ENCODE measurements at regions not wholly inside any gene's neighbourhood (a gene's known extent, or its start where the extent isn't known, plus 50 kb on each side); places are given as distances from the start of the nearest gene placed in this dataset.

DNA sequence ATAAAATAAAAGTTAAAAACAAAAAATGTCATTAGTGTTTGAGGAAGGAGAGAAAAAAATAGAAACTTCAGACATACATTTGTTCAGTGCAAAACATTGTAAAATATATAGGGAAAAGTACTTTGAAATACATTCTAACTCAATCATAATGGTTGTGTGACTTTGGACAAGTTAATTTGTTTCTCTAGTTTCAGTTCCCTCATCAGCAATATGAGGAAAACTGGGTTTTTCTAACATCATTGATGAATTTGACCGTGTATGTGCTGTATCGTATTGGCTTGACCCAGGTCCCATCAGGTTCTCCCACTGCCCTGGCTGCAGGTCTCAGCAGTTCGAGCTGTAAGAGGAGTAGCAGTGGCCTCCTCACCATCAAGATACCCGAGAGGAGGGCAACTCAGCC is 173.9 kb upstream of the ATF7IP start (continued):
- TF ChIP-seq NBN (conservative IDR thresholded peaks at IDR 0.05) (no peak), ZNF781 (CRISPR knock-in tag; IDR thresholded peaks at IDR 0.05; ENCODE audit: borderline replicate concordance, not compliant biosample characterization) (no peak)

GRCh38 chr12:14193639-14194038 is 171.8 kb upstream of the ATF7IP start:
- Histone ChIP-seq H3K4me3 (replicated peaks in 1 of 3; ENCODE audit: insufficient read depth in 1 of 3, low read depth in 2 of 3, low read length in 3 of 3) (no peak overlapping the region), H2AFZ (ENCODE audit: low read length) (no peak overlapping the region), H3K79me2 (ENCODE audit: insufficient read depth, low read length) (no peaks in the 10 kb centered on the region), H4K20me1 (ENCODE audit: insufficient read depth, low read length) (no peaks in the 10 kb centered on the region), H3K27me3 (ENCODE audit: control insufficient read depth in 1 of 2, insufficient read depth in 2 of 2, low read length in 2 of 2) (no peaks in the 10 kb centered on the region), H3K36me3 (replicated peaks in 1 of 2; ENCODE audit: control insufficient read depth in 1 of 2, insufficient read depth in 2 of 2, low read length in 2 of 2) (no peaks in the 10 kb centered on the region), H3K9me3 (ENCODE audit: low read length) (no peaks in the 10 kb centered on the region), H3K9ac (ENCODE audit: insufficient read depth, low read depth, low read length) (no peak overlapping the region), H3K4me1 (ENCODE audit: insufficient read depth, low read length) (no peaks in the 10 kb centered on the region), H3K4me2 (ENCODE audit: low read depth, low read length) (no peak overlapping the region), H3K27ac (ENCODE audit: extremely low read length, insufficient read depth, low read length) (no peak overlapping the region)
- intact Hi-C loops (cut with micrococcal nuclease; ENCODE audit: unreplicated experiment) (no loop called here), in situ Hi-C loops (cut with HindIII; ENCODE audit: extremely low pct_ligation_motif_present, low pct_unique_long_range_greater_than_20kb) (no loop called here)
- no TSS peak for BruUV-seq (replicated peaks)
- POLR2A ChIA-PET = no interaction called here
- ATAC-seq (no peak), FAIRE-seq (no peak), DNase-seq (ENCODE audit: low spot score) (no peak)
- CTCF ChIA-PET (ENCODE audit: low intra/inter-chr PET ratio, low total read pairs) = no interaction called here
- 0 out of 2 replicates have a peak, but pooled peaks have one; percentile 15 for TF ChIP-seq LCORL (IDR thresholded peaks at IDR 0.05)
- no peak for TF ChIP-seq LCORL (CRISPR knock-in tag; IDR thresholded peaks at IDR 0.05)
- no peak for TF ChIP-seq HNRNPK (IDR thresholded peaks at IDR 0.05; ENCODE audit: low read depth, low read length, poor library complexity, severe bottlenecking)
- 47% methylated on average over 10 of the region's 10 CpGs for WGBS (ENCODE audit: low lambda C conversion rate)

DNA sequence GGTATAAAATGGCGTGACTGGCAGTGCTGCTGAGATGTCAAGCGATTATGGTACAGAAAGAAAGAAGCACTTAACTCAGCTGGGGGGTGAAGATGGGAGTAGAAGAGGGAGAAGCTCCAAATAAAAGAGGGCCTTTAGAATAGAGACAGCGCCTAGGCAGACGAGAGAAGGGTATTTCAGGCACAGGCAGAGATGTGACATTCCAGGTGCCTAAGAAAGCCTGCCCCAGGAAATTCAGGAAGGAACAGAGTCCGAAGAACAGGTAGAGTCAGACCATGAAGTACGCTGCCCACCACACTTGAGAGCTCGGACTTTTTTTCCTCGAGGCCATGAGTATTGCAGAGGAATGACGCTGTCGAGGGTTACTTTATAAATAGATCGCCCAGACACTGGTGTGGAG is 170.9 kb upstream of the ATF7IP start:
- in situ Hi-C loops (cut with HindIII; ENCODE audit: extremely low pct_ligation_motif_present, low pct_unique_long_range_greater_than_20kb) = no loop called here
- no peak for ATAC-seq
- BruUV-seq (replicated peaks) = no TSS peak
- Histone ChIP-seq H3K27ac (ENCODE audit: extremely low read length, insufficient read depth, low read length) (no peak overlapping the region), H3K27me3 (ENCODE audit: control insufficient read depth in 1 of 2, insufficient read depth in 2 of 2, low read length in 2 of 2) (no peaks in the 10 kb centered on the region), H3K9me3 (ENCODE audit: low read length) (no peaks in the 10 kb centered on the region), H3K9ac (ENCODE audit: insufficient read depth, low read depth, low read length) (no peak overlapping the region), H2AFZ (ENCODE audit: low read length) (no peak overlapping the region), H3K4me3 (replicated peaks in 1 of 3; ENCODE audit: insufficient read depth in 1 of 3, low read depth in 2 of 3, low read length in 3 of 3) (no peak overlapping the region), H4K20me1 (ENCODE audit: insufficient read depth, low read length) (no peaks in the 10 kb centered on the region), H3K36me3 (replicated peaks in 1 of 2; ENCODE audit: control insufficient read depth in 1 of 2, insufficient read depth in 2 of 2, low read length in 2 of 2) (no peaks in the 10 kb centered on the region), H3K4me1 (ENCODE audit: insufficient read depth, low read length) (no peaks in the 10 kb centered on the region), H3K4me2 (ENCODE audit: low read depth, low read length) (no peak overlapping the region), H3K79me2 (ENCODE audit: insufficient read depth, low read length) (no peaks in the 10 kb centered on the region)
- POLR2A ChIA-PET = no interaction called here
- TF ChIP-seq, protein P1, sequence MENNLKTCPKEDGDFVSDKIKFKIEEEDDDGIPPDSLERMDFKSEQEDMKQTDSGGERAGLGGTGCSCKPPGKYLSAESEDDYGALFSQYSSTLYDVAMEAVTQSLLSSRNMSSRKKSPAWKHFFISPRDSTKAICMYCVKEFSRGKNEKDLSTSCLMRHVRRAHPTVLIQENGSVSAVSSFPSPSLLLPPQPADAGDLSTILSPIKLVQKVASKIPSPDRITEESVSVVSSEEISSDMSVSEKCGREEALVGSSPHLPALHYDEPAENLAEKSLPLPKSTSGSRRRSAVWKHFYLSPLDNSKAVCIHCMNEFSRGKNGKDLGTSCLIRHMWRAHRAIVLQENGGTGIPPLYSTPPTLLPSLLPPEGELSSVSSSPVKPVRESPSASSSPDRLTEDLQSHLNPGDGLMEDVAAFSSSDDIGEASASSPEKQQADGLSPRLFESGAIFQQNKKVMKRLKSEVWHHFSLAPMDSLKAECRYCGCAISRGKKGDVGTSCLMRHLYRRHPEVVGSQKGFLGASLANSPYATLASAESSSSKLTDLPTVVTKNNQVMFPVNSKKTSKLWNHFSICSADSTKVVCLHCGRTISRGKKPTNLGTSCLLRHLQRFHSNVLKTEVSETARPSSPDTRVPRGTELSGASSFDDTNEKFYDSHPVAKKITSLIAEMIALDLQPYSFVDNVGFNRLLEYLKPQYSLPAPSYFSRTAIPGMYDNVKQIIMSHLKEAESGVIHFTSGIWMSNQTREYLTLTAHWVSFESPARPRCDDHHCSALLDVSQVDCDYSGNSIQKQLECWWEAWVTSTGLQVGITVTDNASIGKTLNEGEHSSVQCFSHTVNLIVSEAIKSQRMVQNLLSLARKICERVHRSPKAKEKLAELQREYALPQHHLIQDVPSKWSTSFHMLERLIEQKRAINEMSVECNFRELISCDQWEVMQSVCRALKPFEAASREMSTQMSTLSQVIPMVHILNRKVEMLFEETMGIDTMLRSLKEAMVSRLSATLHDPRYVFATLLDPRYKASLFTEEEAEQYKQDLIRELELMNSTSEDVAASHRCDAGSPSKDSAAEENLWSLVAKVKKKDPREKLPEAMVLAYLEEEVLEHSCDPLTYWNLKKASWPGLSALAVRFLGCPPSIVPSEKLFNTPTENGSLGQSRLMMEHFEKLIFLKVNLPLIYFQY (CRISPR knock-in tag; IDR thresholded peaks at IDR 0.05; ENCODE audit: borderline replicate concordance) = no peak
- TF ChIP-seq SALL1 (CRISPR knock-in tag; IDR thresholded peaks at IDR 0.05) (no peak), ETS1 (CRISPR knock-in tag; IDR thresholded peaks at IDR 0.05) (no peak)
- no peak for DNase-seq (ENCODE audit: low spot score)
- FAIRE-seq = no peak
- CTCF ChIA-PET (ENCODE audit: low intra/inter-chr PET ratio, low total read pairs) = no interaction called here
- intact Hi-C loops (cut with micrococcal nuclease; ENCODE audit: unreplicated experiment) = no loop called here
- 60% methylated on average over 11 of the region's 11 CpGs for WGBS (ENCODE audit: low lambda C conversion rate)

All from HepG2 (cell line).